ENCODE measurements at regions not wholly inside any gene's neighbourhood (a gene's known extent, or its start where the extent isn't known, plus 50 kb on each side); places are given as distances from the start of the nearest gene placed in this dataset.

DNA sequence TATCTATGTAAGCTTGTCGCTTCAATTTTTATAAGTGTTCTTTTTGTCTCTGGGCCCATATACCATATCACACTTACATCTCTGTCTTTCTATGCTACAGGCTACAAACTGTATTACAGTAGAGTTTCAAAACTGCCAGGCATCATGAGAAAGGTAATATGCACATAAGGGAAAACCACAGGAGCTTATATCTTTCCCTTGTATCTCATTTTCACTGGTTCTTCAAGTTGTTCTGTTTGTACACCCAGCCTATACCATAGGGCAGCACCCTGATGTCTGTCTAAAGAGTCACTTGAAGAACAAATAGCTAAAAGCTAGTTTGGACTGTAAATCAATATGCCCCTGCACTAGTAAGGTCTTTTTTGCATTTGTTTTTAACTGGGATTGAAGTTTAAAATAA lies 366.7 kb downstream of the FIGN start:
- TF ChIP-seq GATA2 (IDR thresholded peaks at IDR 0.05; ENCODE audit: low read depth, low read length) = no peak
- TF ChIP-seq GATA3 (IDR thresholded peaks at IDR 0.05; ENCODE audit: low read depth, low read length) = no peak

DNA sequence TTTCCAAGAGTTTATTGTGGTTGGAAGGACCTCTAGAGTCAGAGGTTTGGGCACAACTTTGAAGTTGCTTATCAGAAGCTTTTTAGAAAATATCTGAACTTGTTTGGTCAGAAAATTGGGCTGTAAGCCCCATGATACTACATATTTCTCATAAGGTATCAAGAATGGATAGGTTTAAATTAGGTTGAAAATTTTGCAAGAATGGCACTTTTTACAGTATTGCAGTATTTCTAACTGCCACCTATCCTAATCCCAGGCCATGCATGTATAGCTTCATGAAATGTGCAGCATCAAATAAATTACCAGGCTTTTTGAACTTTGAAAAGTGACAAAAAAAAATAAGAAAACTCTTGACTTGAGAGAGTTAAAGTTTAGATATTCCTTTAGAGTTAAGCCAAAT lies 367.2 kb downstream of the FIGN start:
- TF ChIP-seq GATA3 (IDR thresholded peaks at IDR 0.05; ENCODE audit: low read depth, low read length) (no peak), GATA2 (IDR thresholded peaks at IDR 0.05; ENCODE audit: low read depth, low read length) (no peak)

DNA sequence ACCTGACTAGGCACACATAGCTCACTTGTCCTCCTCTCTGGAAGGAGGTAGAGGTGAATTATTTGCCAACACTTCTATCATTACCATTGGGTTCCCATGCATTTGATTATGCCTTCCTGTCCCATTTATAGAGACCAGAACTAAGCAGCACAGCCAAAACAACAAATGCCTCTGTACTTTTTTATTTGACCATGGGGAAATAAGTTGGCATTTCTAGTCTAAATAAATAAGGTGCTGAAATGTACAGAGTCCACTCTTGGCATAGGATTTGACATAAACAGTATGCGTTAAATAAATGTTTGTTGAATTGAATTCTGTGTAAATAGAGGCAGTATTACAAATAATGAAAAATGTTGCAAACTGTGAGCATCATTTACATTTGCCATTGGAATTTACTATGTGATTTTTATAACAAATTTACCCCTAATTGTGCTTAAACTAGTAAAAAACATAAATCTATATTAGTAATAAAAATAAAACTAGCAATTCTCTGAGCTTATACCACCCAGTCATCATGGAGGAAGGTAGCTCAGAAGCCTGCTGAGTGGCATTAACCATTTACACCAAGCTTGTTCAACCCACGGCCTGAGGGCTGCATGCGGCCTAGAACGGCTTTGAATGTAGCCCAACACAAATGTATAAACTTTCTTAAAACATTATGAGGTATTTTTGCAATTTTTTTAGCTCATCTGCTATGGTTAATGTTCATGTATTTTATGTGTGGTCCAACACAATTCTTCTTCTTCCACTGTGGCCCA lies 367.8 kb downstream of the FIGN start:
- no peak for TF ChIP-seq GATA3 (IDR thresholded peaks at IDR 0.05; ENCODE audit: low read depth, low read length)
- TF ChIP-seq GATA2 (IDR thresholded peaks at IDR 0.05; ENCODE audit: low read depth, low read length) = no peak

DNA sequence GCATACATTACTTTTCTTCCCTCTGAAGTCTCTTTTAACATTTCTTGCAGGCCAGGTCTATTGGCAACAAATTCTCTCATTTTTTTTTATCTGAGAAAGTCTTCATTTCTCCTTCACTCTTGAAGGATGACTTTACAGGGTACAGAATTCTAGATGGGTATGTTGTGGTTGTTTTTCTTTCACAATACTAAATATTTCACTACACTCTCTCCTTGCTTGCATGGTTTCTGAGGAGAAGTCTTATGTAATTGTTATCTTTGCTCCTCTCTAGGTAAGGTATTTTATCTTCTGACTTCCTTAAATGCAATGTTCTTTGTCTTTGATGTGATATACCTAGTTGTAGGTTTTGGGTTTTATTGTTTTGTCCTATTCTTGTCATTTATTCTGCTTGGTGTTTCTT lies 371.1 kb downstream of the FIGN start:
- TF ChIP-seq GATA3 (IDR thresholded peaks at IDR 0.05; ENCODE audit: low read depth, low read length) (no peak), GATA2 (IDR thresholded peaks at IDR 0.05; ENCODE audit: low read depth, low read length) (no peak)

DNA sequence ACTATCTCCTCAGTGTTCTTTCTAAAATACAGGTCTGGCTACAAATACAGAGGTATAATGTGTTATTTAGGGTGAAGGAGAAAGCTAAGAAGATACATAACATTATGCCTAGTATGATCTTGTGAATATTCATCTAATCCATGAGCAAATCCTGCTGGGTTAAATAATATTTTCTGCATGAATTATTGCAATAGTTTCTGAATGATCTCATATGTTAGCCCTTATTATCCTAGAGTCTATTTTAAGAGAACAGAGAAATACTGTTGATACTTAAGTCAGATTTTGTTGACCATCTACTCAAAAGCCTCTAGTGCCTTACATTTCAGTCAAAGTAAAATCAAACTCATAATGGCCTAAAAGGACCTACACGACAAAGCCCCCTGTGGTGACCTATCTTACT lies 382.3 kb downstream of the FIGN start:
- TF ChIP-seq GATA3 (IDR thresholded peaks at IDR 0.05; ENCODE audit: low read depth, low read length) (no peak), GATA2 (IDR thresholded peaks at IDR 0.05; ENCODE audit: low read depth, low read length) (no peak)

DNA sequence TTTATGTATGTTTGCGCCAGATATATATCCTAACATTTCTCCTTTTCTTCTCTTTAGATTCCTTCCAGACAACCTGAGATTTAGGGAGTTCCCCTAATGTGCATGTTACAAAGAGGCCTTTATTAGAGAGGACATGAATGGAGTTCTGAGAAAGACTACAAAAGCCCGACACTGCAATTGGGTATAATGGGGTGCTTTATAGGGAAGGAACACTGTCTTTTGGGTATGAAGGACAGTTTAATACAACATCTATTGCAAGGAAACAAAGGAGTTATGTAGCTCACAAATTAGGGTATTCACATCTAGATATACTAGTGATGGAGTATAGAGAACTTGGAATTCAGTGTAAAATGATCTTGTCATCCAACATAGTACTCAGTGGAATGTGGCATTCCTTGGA lies 383.8 kb downstream of the FIGN start:
- TF ChIP-seq GATA3 (IDR thresholded peaks at IDR 0.05; ENCODE audit: low read depth, low read length) (no peak), GATA2 (IDR thresholded peaks at IDR 0.05; ENCODE audit: low read depth, low read length) (no peak)

DNA sequence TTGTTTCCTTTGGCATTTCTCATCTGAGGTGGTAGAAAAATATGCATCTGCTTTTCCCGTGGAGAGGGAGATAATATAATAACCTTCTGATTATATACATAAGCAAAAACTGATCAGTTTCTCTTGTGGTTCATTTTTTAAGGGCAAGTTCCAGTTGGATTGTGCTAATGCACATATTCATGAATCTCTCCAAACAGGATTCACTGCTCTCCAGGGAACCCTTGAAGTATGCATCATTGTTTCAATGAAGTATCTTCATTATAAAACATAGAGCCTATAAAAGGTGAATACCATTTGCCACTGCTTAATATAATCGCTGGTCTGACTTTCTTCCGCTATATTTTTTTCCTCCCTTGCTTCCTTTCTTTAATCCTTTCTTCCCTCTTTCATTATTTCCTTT lies 384.7 kb downstream of the FIGN start:
- TF ChIP-seq GATA2 (IDR thresholded peaks at IDR 0.05; ENCODE audit: low read depth, low read length) = no peak
- TF ChIP-seq GATA3 (IDR thresholded peaks at IDR 0.05; ENCODE audit: low read depth, low read length) = no peak

DNA sequence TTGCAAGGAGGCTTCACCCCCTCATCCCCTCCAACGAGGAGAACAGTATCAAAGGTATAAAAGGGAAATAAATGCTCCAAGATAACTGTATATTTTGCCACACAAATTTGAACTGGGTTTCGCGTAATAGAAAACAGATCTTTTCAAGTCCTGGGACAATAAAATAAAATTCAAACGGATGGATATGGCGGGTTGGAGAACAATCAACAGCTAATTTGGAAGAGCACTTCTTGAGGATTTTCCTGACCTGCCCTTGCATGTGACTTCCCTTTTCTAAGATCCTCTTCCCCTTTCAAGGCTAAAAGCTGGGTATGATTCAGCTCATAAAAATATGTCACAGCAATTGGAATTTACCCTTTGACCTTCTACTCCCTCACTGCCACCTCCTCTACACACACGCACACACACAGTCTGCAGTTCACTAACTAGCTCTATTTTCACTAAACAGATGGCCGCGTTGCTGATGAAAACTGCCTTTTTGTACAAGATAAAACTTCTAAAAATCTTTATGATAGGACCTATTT lies 386.9 kb downstream of the FIGN start:
- TF ChIP-seq GATA3 (IDR thresholded peaks at IDR 0.05; ENCODE audit: low read depth, low read length) = no peak
- no peak for TF ChIP-seq GATA2 (IDR thresholded peaks at IDR 0.05; ENCODE audit: low read depth, low read length)

DNA sequence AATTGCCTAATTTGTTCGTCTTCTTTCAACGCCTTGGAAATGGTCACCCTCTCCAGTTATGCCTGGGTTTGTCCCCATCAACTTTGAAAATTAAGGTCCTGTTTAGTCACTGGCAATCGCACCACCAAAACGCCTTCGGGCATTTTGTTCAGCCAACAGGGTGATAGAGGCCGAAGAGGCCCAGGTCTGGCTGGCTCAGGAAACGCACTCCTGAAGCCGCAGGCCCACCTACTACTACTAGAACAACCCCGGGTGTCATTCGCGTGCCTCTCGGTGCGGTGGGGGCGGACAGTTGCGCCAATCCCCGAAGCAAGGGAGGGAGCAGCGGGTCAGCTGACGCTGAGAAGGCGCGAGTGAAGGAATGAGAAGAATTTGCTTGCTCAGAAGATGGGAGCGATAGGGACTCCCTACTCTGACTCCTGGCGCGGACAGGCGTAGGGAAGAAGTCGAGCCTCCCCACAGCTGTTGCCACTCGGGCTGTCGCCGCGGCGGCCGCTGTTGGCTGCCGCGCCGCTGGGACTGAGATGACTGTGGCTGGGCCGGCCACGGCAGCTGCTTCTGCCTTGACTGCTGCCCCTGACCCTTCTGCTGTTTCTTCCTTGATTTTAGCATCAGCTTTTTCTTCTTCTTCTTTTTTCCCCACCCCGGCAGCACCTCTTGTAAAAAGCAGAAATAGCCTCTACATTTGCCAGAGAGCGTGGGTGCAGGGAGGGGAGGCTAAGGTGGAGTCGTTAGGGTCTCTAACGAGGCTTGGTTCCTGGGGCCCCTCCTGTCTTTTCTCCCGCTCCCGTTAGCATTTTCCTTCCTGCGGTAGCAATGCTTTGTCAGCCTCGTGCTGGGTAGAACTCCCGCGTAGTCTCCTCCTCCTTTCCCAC lies 387.6 kb downstream of the FIGN start:
- no peak for TF ChIP-seq GATA2 (IDR thresholded peaks at IDR 0.05; ENCODE audit: low read depth, low read length)
- TF ChIP-seq GATA3 (IDR thresholded peaks at IDR 0.05; ENCODE audit: low read depth, low read length) = no peak

DNA sequence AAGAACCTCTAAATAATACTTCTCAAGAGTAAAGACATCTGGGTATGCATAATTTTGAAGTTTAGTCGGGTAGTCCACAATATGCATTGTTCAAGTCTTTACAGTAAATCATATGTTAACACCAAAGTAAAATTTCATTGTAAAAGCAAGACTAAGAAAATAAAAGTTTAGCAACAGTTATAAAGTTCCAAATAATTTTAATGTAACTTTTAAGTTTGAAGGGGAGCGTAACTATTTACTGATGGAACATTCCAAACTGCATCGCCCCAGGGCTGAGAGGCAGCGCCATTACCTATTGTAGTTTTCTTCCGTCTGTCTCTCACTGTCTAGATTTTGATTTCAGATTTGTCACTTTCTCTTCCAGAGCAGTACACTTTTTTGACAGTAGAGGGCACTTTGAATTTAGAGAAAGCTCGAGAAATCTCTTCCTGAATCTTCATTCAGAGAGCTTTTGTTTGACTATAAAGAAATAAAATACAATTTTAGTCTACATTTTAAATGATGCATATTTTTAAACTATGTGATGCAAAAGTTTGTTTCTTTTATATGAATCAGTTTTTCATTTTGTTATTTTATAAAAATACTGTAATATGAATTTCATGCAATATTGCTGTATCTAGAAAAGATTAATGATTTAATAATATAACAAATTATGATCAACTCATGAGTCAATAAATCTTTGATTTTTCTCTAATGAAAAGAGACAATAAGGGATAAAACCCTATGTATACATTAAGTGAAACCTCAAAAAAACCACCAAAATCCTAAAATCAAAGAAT lies 389.8 kb downstream of the FIGN start:
- TF ChIP-seq GATA2 (IDR thresholded peaks at IDR 0.05; ENCODE audit: low read depth, low read length) (peak; percentile 50), GATA3 (IDR thresholded peaks at IDR 0.05; ENCODE audit: low read depth, low read length) (peak; percentile 41; the same call in 1 of the 2 replicates)

DNA sequence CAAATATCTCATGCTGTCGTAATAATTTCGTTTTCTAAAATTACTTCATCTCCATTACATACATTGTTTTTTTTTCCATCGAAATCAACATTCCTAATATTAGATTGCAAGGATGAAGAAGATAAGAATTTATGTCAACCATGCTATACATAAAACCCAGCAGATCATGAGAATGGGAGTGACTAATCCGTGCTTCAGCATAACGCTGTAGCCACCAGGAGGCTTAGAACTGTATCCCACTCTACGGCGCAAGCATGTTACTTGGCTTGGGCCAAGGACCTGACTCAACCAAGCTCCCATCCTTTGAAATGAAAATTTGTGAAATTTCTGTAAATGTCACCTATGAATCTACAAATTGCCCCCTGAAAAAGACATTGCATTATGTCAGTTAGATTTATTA lies 392.5 kb downstream of the FIGN start:
- TF ChIP-seq GATA3 (IDR thresholded peaks at IDR 0.05; ENCODE audit: low read depth, low read length) = no peak
- no peak for TF ChIP-seq GATA2 (IDR thresholded peaks at IDR 0.05; ENCODE audit: low read depth, low read length)

DNA sequence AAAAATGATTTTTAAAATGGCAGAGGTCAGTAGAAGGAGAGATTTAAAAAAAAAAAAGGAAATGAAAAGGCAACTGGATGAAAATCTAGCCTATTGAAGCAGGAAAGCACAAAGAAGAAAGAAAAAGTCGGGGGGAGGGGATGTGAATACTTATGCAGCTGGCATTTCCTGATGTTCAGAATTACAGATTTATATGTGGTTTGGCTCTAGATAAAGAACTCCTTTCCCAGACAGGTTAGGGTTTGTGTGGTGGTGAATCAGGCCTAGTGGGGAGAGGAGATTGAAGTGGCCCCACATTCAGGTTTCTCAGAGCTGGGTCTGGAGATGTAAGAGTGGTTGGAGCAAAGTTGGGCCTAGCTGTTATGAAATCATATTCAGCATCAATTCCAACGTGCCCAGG lies 394.4 kb downstream of the FIGN start:
- TF ChIP-seq GATA2 (IDR thresholded peaks at IDR 0.05; ENCODE audit: low read depth, low read length) = no peak

DNA sequence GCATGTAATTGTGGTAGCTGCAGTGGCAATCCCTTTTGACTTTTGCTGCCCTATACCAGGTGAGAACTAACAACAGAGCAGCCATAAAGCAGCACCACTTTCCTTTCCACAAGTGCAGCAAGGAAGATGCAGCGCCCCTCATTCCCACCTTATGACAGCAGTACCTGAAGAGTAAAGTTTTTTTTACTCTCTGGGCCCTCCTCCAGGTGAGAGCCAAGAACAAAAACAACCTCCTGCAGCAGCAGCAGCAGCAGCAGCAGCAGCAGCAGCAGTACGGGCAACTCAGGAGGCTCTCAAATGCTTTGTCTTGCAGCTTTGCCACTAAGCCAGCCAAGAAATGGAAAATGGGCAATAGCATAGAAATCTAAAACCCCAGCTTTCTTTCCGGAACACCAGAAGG lies 397.5 kb downstream of the FIGN start:
- no peak for TF ChIP-seq GATA3 (IDR thresholded peaks at IDR 0.05; ENCODE audit: low read depth, low read length)
- TF ChIP-seq GATA2 (IDR thresholded peaks at IDR 0.05; ENCODE audit: low read depth, low read length) = no peak

DNA sequence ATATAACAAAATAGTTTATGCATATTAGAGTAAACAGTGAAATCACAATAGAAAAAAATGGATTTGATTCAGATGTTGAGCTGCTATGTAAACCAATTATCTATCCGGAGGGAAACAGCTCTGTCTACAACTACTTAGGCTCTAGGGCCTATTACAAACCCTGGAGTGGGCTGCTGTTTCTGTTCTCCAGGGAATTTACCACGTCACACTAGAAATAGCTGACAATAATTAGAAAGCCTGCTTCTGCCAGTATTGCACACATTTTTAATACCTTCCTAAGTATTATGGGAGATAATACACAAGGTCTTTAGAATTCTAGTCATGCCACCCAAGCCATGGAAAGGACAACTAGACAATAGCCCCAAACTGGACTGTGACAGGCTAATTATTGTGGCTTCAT lies 411.1 kb downstream of the FIGN start:
- no peak for TF ChIP-seq GATA2 (IDR thresholded peaks at IDR 0.05; ENCODE audit: low read depth, low read length)

All from SH-SY5Y (cell line).